ENCODE measurements at regions not wholly inside any gene's neighbourhood (a gene's known extent, or its start where the extent isn't known, plus 50 kb on each side); places are given as distances from the start of the nearest gene placed in this dataset.

- Histone ChIP-seq H3K4me2 (ENCODE audit: low read length) (peak overlapping the region; percentile 18; the same call in 1 of the 2 replicates), H3K9ac (ENCODE audit: low read length) (no peak overlapping the region), H3K36me3 (ENCODE audit: control insufficient read depth in 1 of 2, insufficient read depth in 2 of 2, low read length in 2 of 2) (no peaks in the 10 kb centered on the region), H3K4me1 (ENCODE audit: control insufficient read depth in 1 of 2, insufficient read depth in 2 of 2, low read length in 2 of 2) (peaks cover 0 to 8% of the 10 kb centered on the region in 2 experiments; a peak in 1 of 4 replicates), H3K27ac (ENCODE audit: low read depth, low read length) (no peak overlapping the region), H2AFZ (ENCODE audit: low read depth, low read length, poor library complexity, severe bottlenecking) (no peak overlapping the region), H3K79me2 (ENCODE audit: insufficient read depth, low read length) (no peaks in the 10 kb centered on the region), H3K27me3 (ENCODE audit: insufficient read depth, low read length) (no peaks in the 10 kb centered on the region), H3K4me3 (replicated peaks in 1 of 2; ENCODE audit: low read depth in 1 of 2, low read length in 2 of 2) (no peak overlapping the region), H4K20me1 (ENCODE audit: insufficient read depth) (no peaks in the 10 kb centered on the region), H3K9me2 (ENCODE audit: insufficient read depth) (no peaks in the 10 kb centered on the region), H3K9me3 (ENCODE audit: control insufficient read depth in 1 of 2, insufficient read depth in 1 of 2, low read depth in 1 of 2, low read length in 2 of 2) (no peaks in the 10 kb centered on the region)
- RAD21 ChIA-PET (ENCODE audit: low non-redundant PET in 1 of 2, low total read pairs in 2 of 2, uncharacterized antibody in 2 of 2, unreplicated experiment in 2 of 2): no interaction called here
- CTCF ChIA-PET: no interaction called here
- intact Hi-C loops (cut with micrococcal nuclease): no loop called here
- BruUV-seq (replicated peaks): no TSS peak
- DNase-seq (ENCODE audit: low read depth, low spot score): no peak
- POLR2A ChIA-PET: no interaction called here
- no peak for TF ChIP-seq ZNF274 (IDR thresholded peaks at IDR 0.05; ENCODE audit: low read depth, low read length)
- peak; percentile 25; the same call in 1 of the 2 replicates for ATAC-seq
Observed at GRCh38 chr12:92289629-92290349, 144.1 kb upstream of the BTG1 start.

GRCh38 chr12:92288561-92288960 is 142.9 kb upstream of the BTG1 start:
- no peak for DNase-seq (ENCODE audit: low read depth, low spot score)
- H3K4me1 ChIP-seq (ENCODE audit: control insufficient read depth in 1 of 2, insufficient read depth in 2 of 2, low read length in 2 of 2): peaks cover 0 to 8% of the 10 kb centered on the region in 2 experiments; a peak in 1 of 4 replicates
- ATAC-seq: no peak
- H3K9ac ChIP-seq (ENCODE audit: low read length): no peak overlapping the region
- no TSS peak for BruUV-seq (replicated peaks)
- no peak for TF ChIP-seq POLR2A (IDR thresholded peaks at IDR 0.05; ENCODE audit: borderline replicate concordance, extremely low read depth, insufficient read depth, insufficient read length)
- no peak for TF ChIP-seq ELF1 (IDR thresholded peaks at IDR 0.05; ENCODE audit: borderline replicate concordance, low read depth)
- TF ChIP-seq ZNF274 (IDR thresholded peaks at IDR 0.05; ENCODE audit: low read depth, low read length): no peak
- no peak for TF ChIP-seq SIN3A (IDR thresholded peaks at IDR 0.05; ENCODE audit: low read depth)
- TF ChIP-seq EZH2phosphoT487 (IDR thresholded peaks at IDR 0.05; ENCODE audit: borderline replicate concordance): no peak
- ChIA-PET RAD21 (ENCODE audit: low non-redundant PET in 1 of 2, low total read pairs in 2 of 2, uncharacterized antibody in 2 of 2, unreplicated experiment in 2 of 2) (no interaction called here), POLR2A (no interaction called here), CTCF (no interaction called here)
- H3K79me2 ChIP-seq (ENCODE audit: insufficient read depth, low read length): no peaks in the 10 kb centered on the region
- no peaks in the 10 kb centered on the region for H3K36me3 ChIP-seq (ENCODE audit: control insufficient read depth in 1 of 2, insufficient read depth in 2 of 2, low read length in 2 of 2)
- H4K20me1 ChIP-seq (ENCODE audit: insufficient read depth): no peaks in the 10 kb centered on the region
- no peak overlapping the region for H3K27ac ChIP-seq (ENCODE audit: low read depth, low read length)
- H3K9me2 ChIP-seq (ENCODE audit: insufficient read depth): no peaks in the 10 kb centered on the region
- no peaks in the 10 kb centered on the region for H3K27me3 ChIP-seq (ENCODE audit: insufficient read depth, low read length)
- no peak overlapping the region for H2AFZ ChIP-seq (ENCODE audit: low read depth, low read length, poor library complexity, severe bottlenecking)
- H3K9me3 ChIP-seq (ENCODE audit: control insufficient read depth in 1 of 2, insufficient read depth in 1 of 2, low read depth in 1 of 2, low read length in 2 of 2): no peaks in the 10 kb centered on the region
- H3K4me2 ChIP-seq (ENCODE audit: low read length): no peak overlapping the region
- H3K4me3 ChIP-seq (replicated peaks in 1 of 2; ENCODE audit: low read depth in 1 of 2, low read length in 2 of 2): no peak overlapping the region
- intact Hi-C loops (cut with micrococcal nuclease): no loop called here

Measured in HCT116 (cell line).